SU-DHL-6 (cell line): ENCODE measurements at regions not wholly inside any gene's neighbourhood (a gene's known extent, or its start where the extent isn't known, plus 50 kb on each side); places are given as distances from the start of the nearest gene placed in this dataset.

Experiments used
- CTCF ChIP-seq: fragments of 200-600 bp; sonication (generic); IDR thresholded peaks from one replicate; pipeline ENCODE4 v1.5.1; 2017; ENCODE audit warnings: antibody characterized with exemption, mild to moderate bottlenecking, low read length, moderate library complexity; ENCODE audit not compliant: insufficient read depth, poor library complexity, severe bottlenecking
- EZH2phosphoT487 ChIP-seq: fragments of 200-600 bp; sonication (generic), shearing (Covaris generic); conservative IDR thresholded peaks from 2 replicates; pipeline ENCODE4 v1.6.1; 2018; ENCODE audit warnings: mild to moderate bottlenecking, antibody characterized with exemption, low read length, moderate library complexity, mixed read lengths

GRCh38 chr1:182264185-182264584, 127.4 kb downstream of the GLUL start:
- TF ChIP-seq CTCF (no peak), EZH2phosphoT487 (no peak)
